Coronary artery (tissue), 2 donors: ENCODE measurements at regions not wholly inside any gene's neighbourhood (a gene's known extent, or its start where the extent isn't known, plus 50 kb on each side); places are given as distances from the start of the nearest gene placed in this dataset.

Experiments used
- DNase-seq: peaks from one replicate; pipeline ENCODE4 v3.0.0-alpha.2; 2017; ENCODE audit warnings: low spot score
- H3K27ac ChIP-seq, 2 donors: fragments of 200-600 bp; sonication (generic); one replicate each; pipeline ENCODE4 v1.5.1; 2016 to 2019
- H3K4me3 ChIP-seq: fragments of 200-600 bp; sonication (generic); 2 replicates; pipeline ENCODE4 v1.5.1; 2016; ENCODE audit warnings: mild to moderate bottlenecking, moderate library complexity
- TF ChIP-seq, protein P1 (sequence below): fragments of 200-600 bp; sonication (generic); IDR thresholded peaks from one replicate; pipeline ENCODE4 v1.5.1; 2019; ENCODE audit warnings: antibody characterized with exemption

DNA sequence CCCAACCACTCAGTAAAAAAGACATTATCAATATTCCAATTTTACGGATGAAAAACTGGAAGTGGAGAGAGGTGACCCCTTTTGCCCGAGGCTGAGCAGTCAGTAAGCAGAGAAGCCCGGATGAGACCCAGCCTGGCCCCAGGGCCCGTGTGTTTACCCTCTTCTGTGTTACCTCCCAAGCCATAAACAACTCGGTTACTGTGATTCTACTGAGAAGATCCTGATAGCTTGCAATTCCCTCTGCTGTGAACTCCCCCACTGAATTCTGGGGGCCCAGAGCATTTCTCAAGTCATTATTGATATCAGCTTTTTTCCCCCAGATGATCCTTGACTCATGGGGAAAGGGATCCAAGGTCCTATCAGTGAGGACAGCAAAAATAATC lies 482.6 kb upstream of the ERCC4 start:
- Histone ChIP-seq H3K27ac (no peak overlapping the region), H3K4me3 (no peak overlapping the region)
- TF ChIP-seq, protein P1, sequence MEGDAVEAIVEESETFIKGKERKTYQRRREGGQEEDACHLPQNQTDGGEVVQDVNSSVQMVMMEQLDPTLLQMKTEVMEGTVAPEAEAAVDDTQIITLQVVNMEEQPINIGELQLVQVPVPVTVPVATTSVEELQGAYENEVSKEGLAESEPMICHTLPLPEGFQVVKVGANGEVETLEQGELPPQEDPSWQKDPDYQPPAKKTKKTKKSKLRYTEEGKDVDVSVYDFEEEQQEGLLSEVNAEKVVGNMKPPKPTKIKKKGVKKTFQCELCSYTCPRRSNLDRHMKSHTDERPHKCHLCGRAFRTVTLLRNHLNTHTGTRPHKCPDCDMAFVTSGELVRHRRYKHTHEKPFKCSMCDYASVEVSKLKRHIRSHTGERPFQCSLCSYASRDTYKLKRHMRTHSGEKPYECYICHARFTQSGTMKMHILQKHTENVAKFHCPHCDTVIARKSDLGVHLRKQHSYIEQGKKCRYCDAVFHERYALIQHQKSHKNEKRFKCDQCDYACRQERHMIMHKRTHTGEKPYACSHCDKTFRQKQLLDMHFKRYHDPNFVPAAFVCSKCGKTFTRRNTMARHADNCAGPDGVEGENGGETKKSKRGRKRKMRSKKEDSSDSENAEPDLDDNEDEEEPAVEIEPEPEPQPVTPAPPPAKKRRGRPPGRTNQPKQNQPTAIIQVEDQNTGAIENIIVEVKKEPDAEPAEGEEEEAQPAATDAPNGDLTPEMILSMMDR: no peak
- no peak for DNase-seq

DNA sequence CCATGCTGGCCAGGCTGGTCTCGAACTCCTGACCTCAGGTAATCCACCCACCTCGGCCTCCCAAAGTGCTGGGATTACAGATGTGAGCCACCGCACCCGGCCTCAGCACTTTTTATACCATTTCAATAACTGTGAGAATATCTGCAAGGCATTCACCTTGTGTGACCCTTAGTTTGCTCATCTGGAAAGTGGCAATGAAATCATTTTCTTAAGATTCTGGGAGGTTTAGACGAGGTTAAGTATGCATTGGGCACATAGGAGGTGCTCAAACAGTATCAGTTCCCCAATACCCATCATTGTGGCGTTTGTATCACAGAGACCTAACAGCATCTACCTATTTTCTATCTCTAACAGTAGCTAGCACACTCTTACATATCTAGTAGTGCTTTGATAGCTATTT lies 481.9 kb upstream of the ERCC4 start:
- TF ChIP-seq, protein P1: no peak
- H3K4me3 ChIP-seq: no peak overlapping the region
- no peak overlapping the region for H3K27ac ChIP-seq
- DNase-seq: no peak

DNA sequence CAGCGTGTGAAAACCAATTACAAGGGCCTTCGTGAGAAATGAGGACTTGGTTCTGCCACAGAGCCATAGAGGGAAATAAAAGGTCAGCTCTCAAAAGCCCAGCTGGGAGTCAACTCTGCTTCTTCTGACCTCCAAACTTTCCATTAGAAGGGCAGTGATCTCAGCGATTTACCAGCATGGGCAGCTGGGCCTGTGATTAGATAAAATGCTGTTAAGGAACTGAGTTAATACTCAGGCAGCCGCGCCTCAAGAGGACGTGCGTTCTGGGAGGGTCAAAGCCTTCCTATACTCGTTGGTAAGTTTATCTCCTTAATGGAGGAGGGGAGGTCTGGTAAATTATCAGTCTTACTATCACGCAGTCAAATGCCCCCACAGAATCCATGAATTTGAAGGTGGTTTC lies 480.2 kb upstream of the ERCC4 start:
- Histone ChIP-seq H3K27ac (no peak overlapping the region), H3K4me3 (no peak overlapping the region)
- DNase-seq: no peak
- TF ChIP-seq, protein P1: no peak

DNA sequence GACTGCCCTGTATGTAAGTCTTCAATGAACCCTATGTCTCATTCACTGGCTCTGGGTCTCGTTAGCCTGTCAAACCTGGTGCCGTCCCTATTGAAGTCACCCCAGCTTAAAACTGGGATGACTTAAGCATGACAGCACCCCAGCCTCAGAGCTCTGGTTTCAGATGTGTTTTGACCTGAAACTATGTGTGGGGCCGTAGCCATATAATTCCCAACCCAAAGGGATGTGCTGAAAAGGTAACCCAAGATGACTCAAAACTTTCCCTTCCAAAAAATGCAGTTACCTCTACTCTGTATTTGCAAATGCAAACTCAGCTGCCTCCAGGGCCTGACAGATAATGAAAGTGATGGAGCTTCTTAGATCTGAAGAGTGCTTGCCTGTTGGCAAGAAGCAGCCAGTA lies 478.3 kb upstream of the ERCC4 start:
- TF ChIP-seq, protein P1: no peak
- no peak overlapping the region for H3K4me3 ChIP-seq

DNA sequence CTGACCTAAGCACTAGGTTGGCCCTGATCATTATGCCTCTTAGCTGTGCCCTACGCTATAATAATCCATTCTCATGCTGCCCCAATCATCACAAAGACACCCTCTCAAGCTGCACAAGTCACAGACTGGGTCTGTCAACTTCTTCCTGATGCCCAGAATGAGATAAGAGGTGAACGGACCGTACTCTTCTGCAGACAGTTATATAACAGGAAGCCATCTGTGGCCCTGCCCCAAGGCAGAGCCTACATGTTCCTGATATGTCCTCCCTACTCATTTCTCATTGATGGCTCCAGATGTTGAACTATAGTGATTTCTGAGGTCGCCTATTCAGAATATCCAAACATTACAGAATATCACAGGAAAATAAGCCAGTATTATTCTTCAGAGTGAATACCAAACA lies 471.6 kb upstream of the ERCC4 start:
- Histone ChIP-seq H3K4me3 (no peak overlapping the region), H3K27ac (no peak overlapping the region)
- TF ChIP-seq, protein P1: no peak
- DNase-seq: no peak

More for the DNA sequence above, 478.3 kb upstream of the ERCC4 start:
- no peak for DNase-seq
- no peak overlapping the region for H3K27ac ChIP-seq

DNA sequence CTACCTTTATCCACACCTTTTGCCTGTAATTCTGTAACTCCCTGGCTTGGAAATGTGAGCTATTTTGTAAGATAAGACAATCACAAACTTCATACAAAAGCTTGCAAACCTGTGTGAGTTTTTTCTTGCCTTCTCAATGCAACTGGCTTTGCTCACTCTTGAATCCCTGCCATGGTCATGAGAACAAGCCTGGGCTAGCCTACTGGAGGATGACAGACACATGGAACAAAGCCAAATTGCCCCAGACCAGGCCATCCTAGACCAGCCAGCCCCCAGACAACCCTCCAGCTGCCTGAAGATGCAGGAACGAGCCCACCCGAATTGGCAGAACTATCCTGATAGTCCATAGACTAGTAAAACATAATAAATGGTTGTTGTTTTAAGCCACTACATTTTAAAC lies 466.6 kb upstream of the ERCC4 start:
- H3K4me3 ChIP-seq: no peak overlapping the region
- TF ChIP-seq, protein P1: no peak
- H3K27ac ChIP-seq: no peak overlapping the region
- DNase-seq: no peak

DNA sequence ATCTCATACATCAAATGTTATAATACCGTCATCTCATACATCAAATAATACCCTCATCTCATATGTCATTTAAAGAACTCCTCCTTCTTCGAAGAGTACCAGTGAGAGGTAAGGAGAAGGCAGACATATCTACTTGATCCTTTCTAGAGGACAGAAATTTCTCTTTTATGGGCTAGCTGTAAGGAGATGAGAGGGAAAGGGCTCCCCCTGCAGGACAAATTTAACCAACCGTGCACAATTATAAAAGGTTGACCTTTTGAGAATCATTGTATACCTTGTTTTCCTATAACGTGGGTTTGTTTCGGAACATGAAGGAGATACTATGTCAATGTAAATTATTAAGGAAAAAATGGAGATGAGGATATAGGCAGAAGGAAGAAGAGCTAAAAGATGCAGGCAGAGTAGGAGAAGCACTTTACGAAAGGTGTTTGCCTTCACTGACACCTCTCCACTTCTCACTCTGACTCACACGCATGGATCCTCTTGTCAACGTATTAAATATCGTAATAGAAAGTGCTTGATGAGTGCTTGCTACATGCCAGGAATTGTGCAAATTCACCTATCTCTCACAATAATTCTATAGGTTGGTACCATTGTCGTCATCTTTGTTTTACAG lies 465.9 kb upstream of the ERCC4 start:
- no peak for DNase-seq
- Histone ChIP-seq H3K27ac (no peak overlapping the region), H3K4me3 (no peak overlapping the region)
- TF ChIP-seq, protein P1: no peak
